H9 (cell line): ENCODE measurements at regions not wholly inside any gene's neighbourhood (a gene's known extent, or its start where the extent isn't known, plus 50 kb on each side); places are given as distances from the start of the nearest gene placed in this dataset.

ENCODE experiments used
- DNase-seq: peaks from one replicate; pipeline ENCODE4 v3.0.0-alpha.2; 2017
- H2AFZ ChIP-seq: one replicate; pipeline ENCODE4 v1.6.1; 2013; ENCODE audit warnings: mild to moderate bottlenecking, low read length, control low read depth, moderate library complexity
- H2AK5ac ChIP-seq: 2 replicates; pipeline ENCODE4 v1.6.1; 2013; ENCODE audit warnings: low read length, control low read depth, mixed read lengths; ENCODE audit not compliant: insufficient read length
- H2BK120ac ChIP-seq: one replicate; pipeline ENCODE4 v1.6.1; 2013; ENCODE audit warnings: low read depth, mild to moderate bottlenecking, low read length, control low read depth, inconsistent platforms; ENCODE audit not compliant: poor library complexity, severe bottlenecking
- H2BK12ac ChIP-seq: 2 replicates; pipeline ENCODE4 v1.6.1; 2013; ENCODE audit warnings: low read length, control low read depth, mixed read lengths, low read depth; ENCODE audit not compliant: insufficient read length
- H2BK15ac ChIP-seq: 2 replicates; pipeline ENCODE4 v1.6.1; 2013; ENCODE audit warnings: low read depth, low read length, control low read depth
- H2BK20ac ChIP-seq: one replicate; pipeline ENCODE4 v1.6.1; 2013; ENCODE audit warnings: low read depth, mild to moderate bottlenecking, low read length, control low read depth, inconsistent platforms; ENCODE audit not compliant: poor library complexity, severe bottlenecking
- H2BK5ac ChIP-seq: 2 replicates; pipeline ENCODE4 v1.6.1; 2013; ENCODE audit warnings: low read length, control low read depth, mixed read lengths; ENCODE audit not compliant: insufficient read length
- H3K14ac ChIP-seq: 2 replicates; pipeline ENCODE4 v1.6.1; 2013; ENCODE audit warnings: low read length, control low read depth; ENCODE audit not compliant: insufficient read depth
- H3K18ac ChIP-seq: 2 replicates; pipeline ENCODE4 v1.6.1; 2013; ENCODE audit warnings: low read depth, mild to moderate bottlenecking, mixed read lengths, low read length, control low read depth; ENCODE audit not compliant: insufficient read length
- H3K23ac ChIP-seq: 2 replicates; pipeline ENCODE4 v1.6.1; 2013; ENCODE audit warnings: low read length, control low read depth, mixed read lengths, low read depth; ENCODE audit not compliant: insufficient read length
- H3K23me2 ChIP-seq: 2 replicates; pipeline ENCODE4 v1.6.1; 2013; ENCODE audit warnings: low read depth, mild to moderate bottlenecking, mixed read lengths, low read length, control low read depth; ENCODE audit not compliant: insufficient read length, poor library complexity, severe bottlenecking
- H3K27ac ChIP-seq: 2 replicates; pipeline ENCODE4 v1.5.1; 2013; ENCODE audit warnings: low read length, control low read depth, mixed read lengths, low read depth; ENCODE audit not compliant: insufficient read length
- H3K27me3 ChIP-seq: 2 replicates; pipeline ENCODE4 v1.6.1; 2013; ENCODE audit warnings: low read length, control low read depth, inconsistent platforms; ENCODE audit not compliant: insufficient read depth
- H3K4ac ChIP-seq: 2 replicates; pipeline ENCODE4 v1.6.1; 2013; ENCODE audit warnings: low read depth, mild to moderate bottlenecking, control low read depth, inconsistent platforms, low read length, moderate library complexity
- H3K4me1 ChIP-seq: 2 replicates; pipeline ENCODE4 v1.6.1; 2013; ENCODE audit warnings: low read length, control low read depth, inconsistent platforms; ENCODE audit not compliant: insufficient read depth
- H3K4me2 ChIP-seq: 2 replicates; pipeline ENCODE4 v1.6.1; 2013; ENCODE audit warnings: low read length, control low read depth, mixed read lengths; ENCODE audit not compliant: insufficient read length, insufficient read depth
- H3K56ac ChIP-seq: 2 replicates; pipeline ENCODE4 v1.6.1; 2013; ENCODE audit warnings: low read depth, mild to moderate bottlenecking, mixed read lengths, low read length, control low read depth; ENCODE audit not compliant: insufficient read length
- H3K79me1 ChIP-seq: 2 replicates; pipeline ENCODE4 v1.6.1; 2013; ENCODE audit warnings: low read depth, mild to moderate bottlenecking, moderate library complexity, low read length, control low read depth, inconsistent platforms; ENCODE audit not compliant: insufficient read depth, poor library complexity, severe bottlenecking
- H3K79me2 ChIP-seq: 2 replicates; pipeline ENCODE4 v1.6.1; 2013; ENCODE audit warnings: low read length, control low read depth, inconsistent platforms; ENCODE audit not compliant: insufficient read depth
- H3K9ac ChIP-seq: 2 replicates; pipeline ENCODE4 v1.6.1; 2013; ENCODE audit warnings: low read length, control low read depth, mixed read lengths; ENCODE audit not compliant: insufficient read length; ENCODE audit errors: extremely low read depth
- H3K9me3 ChIP-seq: one replicate; pipeline ENCODE4 v1.6.1; 2013; ENCODE audit warnings: low read depth, low read length, inconsistent platforms; ENCODE audit not compliant: control insufficient read depth
- H3T11ph ChIP-seq: one replicate; pipeline ENCODE4 v1.6.1; 2013; ENCODE audit warnings: mild to moderate bottlenecking, low read length, control low read depth, inconsistent platforms
- H4K20me1 ChIP-seq: one replicate; pipeline ENCODE4 v1.6.1; 2013; ENCODE audit not compliant: control insufficient read depth, insufficient read length, insufficient read depth
- H4K5ac ChIP-seq: 2 replicates; pipeline ENCODE4 v1.6.1; 2013; ENCODE audit warnings: low read depth, mild to moderate bottlenecking, mixed read lengths, low read length, control low read depth; ENCODE audit not compliant: insufficient read length
- H4K8ac ChIP-seq: replicated peaks from 2 replicates; pipeline ENCODE4 v1.6.1; 2013; ENCODE audit warnings: low read length, control low read depth, mixed read lengths, low read depth; ENCODE audit not compliant: insufficient read length
- H4K91ac ChIP-seq: 2 replicates; pipeline ENCODE4 v1.6.1; 2013; ENCODE audit warnings: low read depth, mild to moderate bottlenecking, moderate library complexity, mixed read lengths, low read length, control low read depth; ENCODE audit not compliant: insufficient read length
- H3K27ac Mint-ChIP-seq, 3 experiments: 2 replicates in 2 of 3; 3 replicates in 1 of 3; pipeline ENCODE4 v1.8.0; 2020 to 2021; ENCODE audit warnings: mixed read lengths in 3 of 3, mild to moderate bottlenecking in 1 of 3, moderate library complexity in 1 of 3
- H3K27me3 Mint-ChIP-seq: 2 replicates; pipeline ENCODE4 v1.8.0; 2021; ENCODE audit warnings: low read depth, mild to moderate bottlenecking, moderate library complexity, mixed read lengths
- H3K36me3 Mint-ChIP-seq, 3 experiments: 2 replicates in 2 of 3; 3 replicates in 1 of 3; pipeline ENCODE4 v1.8.0; 2020 to 2021; ENCODE audit warnings: low read depth in 3 of 3, mixed read lengths in 3 of 3; ENCODE audit not compliant: insufficient read depth in 1 of 3
- H3K4me1 Mint-ChIP-seq, 2 experiments: 2 replicates each; pipeline ENCODE4 v1.8.0; 2020; ENCODE audit warnings: mixed read lengths in 2 of 2
- H3K4me3 Mint-ChIP-seq, 2 experiments: 2 replicates in 1 of 2; 3 replicates in 1 of 2; pipeline ENCODE4 v1.8.0; 2020 to 2021; ENCODE audit warnings: mild to moderate bottlenecking in 2 of 2, mixed read lengths in 2 of 2, moderate library complexity in 1 of 2
- H3K9me3 Mint-ChIP-seq, 2 experiments: 2 replicates in 1 of 2; 3 replicates in 1 of 2; pipeline ENCODE4 v1.8.0; 2020; ENCODE audit warnings: mild to moderate bottlenecking in 2 of 2, mixed read lengths in 2 of 2, moderate library complexity in 1 of 2
- TF ChIP-seq, protein P1 (sequence below): fragments of 200-600 bp; sonication (generic); conservative IDR thresholded peaks from 3 replicates; pipeline ENCODE4 v1.8.0; 2021; ENCODE audit warnings: antibody characterized with exemption, mild to moderate bottlenecking

DNA sequence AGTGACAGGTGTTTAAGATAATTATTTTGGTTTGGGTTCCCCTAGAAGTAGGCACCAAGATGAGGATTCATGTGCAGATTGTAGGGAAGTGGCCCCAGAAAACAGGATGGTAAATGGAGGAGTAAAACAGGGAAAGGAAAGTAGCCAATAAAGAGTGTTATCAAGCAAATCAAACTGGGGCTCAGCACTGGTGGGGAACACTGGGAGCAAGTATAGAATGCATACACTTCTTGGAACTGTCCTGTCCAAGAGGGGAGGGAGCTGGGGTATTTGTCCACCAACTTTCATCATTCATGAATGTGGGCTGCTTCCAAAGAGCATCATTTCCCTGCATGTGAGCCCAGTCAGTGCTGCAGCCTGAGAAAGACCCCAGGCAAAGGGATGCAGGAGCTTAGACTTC, 215.7 kb upstream of the IRX5 start:
- Mint-ChIP-seq H3K4me3 (no peak overlapping the region), H3K27ac (no peak overlapping the region), H3K4me1 (peaks cover 0 to 2% of the 10 kb centered on the region in 2 experiments; a peak in 1 of 4 replicates), H3K9me3 (no peaks in the 10 kb centered on the region), H3K27me3 (peaks cover 2% of the 10 kb centered on the region; the same call in 1 of the 2 replicates), H3K36me3 (no peaks in the 10 kb centered on the region)
- H3K4me1 ChIP-seq = no peaks in the 10 kb centered on the region
- TF ChIP-seq, protein P1, sequence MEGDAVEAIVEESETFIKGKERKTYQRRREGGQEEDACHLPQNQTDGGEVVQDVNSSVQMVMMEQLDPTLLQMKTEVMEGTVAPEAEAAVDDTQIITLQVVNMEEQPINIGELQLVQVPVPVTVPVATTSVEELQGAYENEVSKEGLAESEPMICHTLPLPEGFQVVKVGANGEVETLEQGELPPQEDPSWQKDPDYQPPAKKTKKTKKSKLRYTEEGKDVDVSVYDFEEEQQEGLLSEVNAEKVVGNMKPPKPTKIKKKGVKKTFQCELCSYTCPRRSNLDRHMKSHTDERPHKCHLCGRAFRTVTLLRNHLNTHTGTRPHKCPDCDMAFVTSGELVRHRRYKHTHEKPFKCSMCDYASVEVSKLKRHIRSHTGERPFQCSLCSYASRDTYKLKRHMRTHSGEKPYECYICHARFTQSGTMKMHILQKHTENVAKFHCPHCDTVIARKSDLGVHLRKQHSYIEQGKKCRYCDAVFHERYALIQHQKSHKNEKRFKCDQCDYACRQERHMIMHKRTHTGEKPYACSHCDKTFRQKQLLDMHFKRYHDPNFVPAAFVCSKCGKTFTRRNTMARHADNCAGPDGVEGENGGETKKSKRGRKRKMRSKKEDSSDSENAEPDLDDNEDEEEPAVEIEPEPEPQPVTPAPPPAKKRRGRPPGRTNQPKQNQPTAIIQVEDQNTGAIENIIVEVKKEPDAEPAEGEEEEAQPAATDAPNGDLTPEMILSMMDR = no peak
- no peaks in the 10 kb centered on the region for H3K27me3 ChIP-seq
- no peaks in the 10 kb centered on the region for H4K20me1 ChIP-seq
- H3K9me3 ChIP-seq = no peaks in the 10 kb centered on the region
- no peak overlapping the region for H3K23ac ChIP-seq
- H3K18ac ChIP-seq = no peak overlapping the region
- no peak overlapping the region for H4K8ac ChIP-seq
- H3K9ac ChIP-seq = no peak overlapping the region
- no peaks in the 10 kb centered on the region for H3K23me2 ChIP-seq
- no peak overlapping the region for H2AFZ ChIP-seq
- H2BK20ac ChIP-seq = no peak overlapping the region
- H2BK15ac ChIP-seq = no peak overlapping the region
- H3K56ac ChIP-seq = no peak overlapping the region
- H3K79me2 ChIP-seq = no peaks in the 10 kb centered on the region
- H4K91ac ChIP-seq = no peak overlapping the region
- no peak overlapping the region for H3T11ph ChIP-seq
- no peak overlapping the region for H4K5ac ChIP-seq
- H2BK12ac ChIP-seq = no peak overlapping the region
- H2BK5ac ChIP-seq = no peak overlapping the region
- no peak overlapping the region for H3K4ac ChIP-seq
- DNase-seq = no peak
- no peak overlapping the region for H3K27ac ChIP-seq
- no peak overlapping the region for H2AK5ac ChIP-seq
- no peaks in the 10 kb centered on the region for H3K79me1 ChIP-seq
- H2BK120ac ChIP-seq = no peak overlapping the region
- no peak overlapping the region for H3K4me2 ChIP-seq
- H3K14ac ChIP-seq = no peak overlapping the region
